Activated T-cell treated with anti-CD3 and anti-CD28 coated beads, Interleukin-2, amount 50 U/mL, for 24 hours (primary cell): ENCODE measurements at regions not wholly inside any gene's neighbourhood (a gene's known extent, or its start where the extent isn't known, plus 50 kb on each side); places are given as distances from the start of the nearest gene placed in this dataset.
"Not testable (repeated sequence)": the region's sequence is repeated elsewhere in the genome, so short reads cannot be mapped to it uniquely, and the experiment has no call there.

Source experiments
- DNase-seq: peaks from one replicate; pipeline ENCODE4 v3.0.0-alpha.2; 2020
- H3K27ac Mint-ChIP-seq: 2 replicates; pipeline ENCODE4 v1.8.0; 2020; ENCODE audit warnings: mild to moderate bottlenecking, mixed read lengths
- H3K27me3 Mint-ChIP-seq: 2 replicates; pipeline ENCODE4 v1.8.0; 2020; ENCODE audit warnings: mixed read lengths
- H3K36me3 Mint-ChIP-seq: 2 replicates; pipeline ENCODE4 v1.8.0; 2020; ENCODE audit warnings: low read depth, mixed read lengths
- H3K4me1 Mint-ChIP-seq: 2 replicates; pipeline ENCODE4 v1.8.0; 2020; ENCODE audit warnings: low read depth, mixed read lengths
- H3K4me3 Mint-ChIP-seq: 2 replicates; pipeline ENCODE4 v1.8.0; 2020; ENCODE audit warnings: mild to moderate bottlenecking, moderate library complexity, mixed read lengths
- H3K9me3 Mint-ChIP-seq: 2 replicates; pipeline ENCODE4 v1.8.0; 2020; ENCODE audit warnings: mixed read lengths

DNA sequence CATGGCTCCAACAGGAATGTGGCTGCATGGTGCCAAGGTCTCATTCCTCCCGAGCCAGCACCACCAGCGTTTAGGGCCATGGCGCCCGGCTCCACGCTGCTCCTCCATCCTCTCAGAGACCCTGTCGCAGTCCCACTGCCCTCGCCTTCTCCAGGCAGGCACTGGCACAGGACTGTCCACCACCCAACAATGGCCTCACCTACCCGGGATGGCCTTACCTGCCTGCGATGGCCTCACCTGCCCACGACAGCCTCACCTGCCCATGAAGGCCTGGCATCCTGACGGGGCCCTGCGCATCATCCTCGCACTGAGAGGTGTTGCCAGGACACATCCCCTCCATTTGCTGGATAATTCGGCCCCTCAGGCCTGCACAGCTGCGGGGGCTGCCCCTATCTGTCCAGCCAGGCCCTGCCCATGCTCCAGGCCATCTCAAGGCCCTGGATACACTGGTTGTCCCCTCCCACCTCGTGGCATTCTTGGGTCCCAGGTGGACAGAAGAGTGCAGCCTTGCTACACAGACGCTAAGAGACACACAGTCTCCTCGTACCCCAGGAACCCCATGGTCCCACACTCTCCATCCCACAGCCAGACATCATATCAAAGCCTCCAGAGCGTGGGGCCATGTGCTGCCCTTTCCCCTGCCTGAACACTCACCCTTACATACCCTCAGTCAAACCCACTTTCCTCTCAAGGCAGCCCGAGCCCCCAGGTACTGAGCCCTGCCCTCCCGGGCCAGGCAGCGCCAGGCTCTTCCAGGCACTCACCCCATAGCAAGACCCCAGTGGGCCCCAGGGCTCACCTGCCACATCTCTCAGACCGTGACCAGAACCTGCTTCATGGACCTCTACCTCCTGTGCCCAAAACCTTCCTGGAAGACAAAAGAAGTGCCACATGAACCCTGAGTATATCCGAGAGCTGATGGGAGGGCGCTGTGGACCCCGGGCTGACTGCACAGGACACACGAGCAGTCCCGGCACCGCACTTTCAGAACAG is 268.6 kb downstream of the EIPR1 start:
- no peak overlapping the region for H3K27ac Mint-ChIP-seq
- no peaks in the 10 kb centered on the region for H3K4me1 Mint-ChIP-seq
- H3K27me3 Mint-ChIP-seq: no peaks in the 10 kb centered on the region
- H3K4me3 Mint-ChIP-seq: no peak overlapping the region
- H3K36me3 Mint-ChIP-seq: no peaks in the 10 kb centered on the region
- DNase-seq: no peak
- H3K9me3 Mint-ChIP-seq: peaks cover 6% of the 10 kb centered on the region

DNA sequence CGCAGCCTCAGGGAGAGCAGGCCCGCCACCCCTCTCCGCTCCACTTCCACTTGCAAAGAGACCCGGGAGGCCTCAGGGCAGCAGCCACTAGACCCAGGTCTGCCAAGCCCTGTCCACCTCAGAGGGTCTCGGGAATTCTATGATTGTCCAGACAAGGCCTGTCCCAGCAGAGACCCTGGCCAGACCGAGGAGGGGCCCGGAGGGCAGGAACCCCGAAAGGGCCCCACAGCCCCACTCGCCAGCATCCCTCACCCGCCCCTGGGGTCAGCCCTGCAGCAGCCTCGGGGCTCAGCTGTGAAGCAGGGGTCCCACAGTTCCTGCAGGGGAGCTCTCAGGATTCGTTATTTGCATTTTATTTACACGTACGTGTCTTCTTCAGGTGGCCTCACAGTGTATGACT is 269.5 kb downstream of the EIPR1 start:
- Mint-ChIP-seq H3K9me3 (peaks cover 6% of the 10 kb centered on the region), H3K4me3 (no peak overlapping the region), H3K27me3 (no peaks in the 10 kb centered on the region), H3K27ac (no peak overlapping the region), H3K36me3 (no peaks in the 10 kb centered on the region), H3K4me1 (no peaks in the 10 kb centered on the region)
- no peak for DNase-seq

DNA sequence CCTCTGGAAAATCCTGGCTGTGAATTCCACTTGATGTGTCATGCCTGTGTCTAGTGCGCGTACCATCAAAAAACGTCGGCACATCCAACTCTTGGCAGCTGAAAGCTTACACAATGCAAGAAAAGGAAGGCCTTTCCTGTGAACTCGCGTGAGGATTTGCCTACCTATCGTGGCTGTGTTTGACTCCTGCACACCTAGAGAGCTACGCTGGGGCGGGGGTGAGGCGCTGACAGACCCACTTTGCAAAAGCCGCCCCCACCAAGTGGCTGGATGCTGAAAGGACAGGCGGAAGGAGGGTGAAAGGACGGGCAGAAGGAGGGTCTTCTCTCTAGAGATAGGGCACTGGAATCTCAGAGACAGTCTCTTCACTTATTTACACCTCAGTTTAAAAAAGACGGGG is 270.1 kb downstream of the EIPR1 start:
- H3K9me3 Mint-ChIP-seq: peaks cover 6% of the 10 kb centered on the region
- no peak overlapping the region for H3K27ac Mint-ChIP-seq
- no peak overlapping the region for H3K4me3 Mint-ChIP-seq
- H3K27me3 Mint-ChIP-seq: no peaks in the 10 kb centered on the region
- no peaks in the 10 kb centered on the region for H3K4me1 Mint-ChIP-seq
- H3K36me3 Mint-ChIP-seq: no peaks in the 10 kb centered on the region
- DNase-seq: no peak

DNA sequence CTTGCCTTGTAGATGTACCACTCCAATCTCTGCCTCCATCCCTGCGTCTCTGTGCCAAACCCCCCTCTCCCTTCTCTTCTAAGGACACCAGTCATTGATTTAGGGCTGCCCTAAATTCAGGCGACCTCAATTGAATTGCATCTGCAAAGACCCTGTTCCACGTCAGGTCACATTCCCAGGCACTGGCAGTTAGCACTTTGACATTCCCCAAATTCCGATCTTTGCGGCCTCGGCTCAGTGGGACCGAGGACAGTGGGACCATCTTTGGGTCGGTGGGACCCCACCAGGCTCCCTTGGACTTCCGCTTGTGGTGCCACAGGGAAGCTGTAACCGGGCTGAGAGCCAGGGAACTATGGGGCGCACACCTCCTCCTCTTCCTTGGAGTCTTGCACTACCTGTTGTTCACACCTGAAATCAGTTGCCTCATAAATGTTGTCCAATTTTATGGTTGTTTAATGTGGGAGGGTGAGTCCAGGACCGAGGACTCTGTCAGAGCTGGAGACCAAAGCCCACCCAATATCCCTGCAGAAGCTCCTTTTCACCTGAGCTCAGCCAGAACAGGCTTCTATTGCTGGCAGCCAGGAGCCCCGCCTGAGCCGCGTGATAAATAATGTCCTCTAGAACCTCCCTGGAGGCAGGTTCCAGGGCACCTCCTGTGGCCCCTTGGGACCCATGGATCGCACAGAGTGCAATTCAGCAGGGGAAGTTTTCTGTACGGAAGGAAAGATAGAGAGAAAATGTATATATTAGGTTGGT is 271.6 kb downstream of the EIPR1 start:
- Mint-ChIP-seq H3K4me3 (no peak overlapping the region), H3K36me3 (no peaks in the 10 kb centered on the region), H3K9me3 (peaks cover 6% of the 10 kb centered on the region)

DNA sequence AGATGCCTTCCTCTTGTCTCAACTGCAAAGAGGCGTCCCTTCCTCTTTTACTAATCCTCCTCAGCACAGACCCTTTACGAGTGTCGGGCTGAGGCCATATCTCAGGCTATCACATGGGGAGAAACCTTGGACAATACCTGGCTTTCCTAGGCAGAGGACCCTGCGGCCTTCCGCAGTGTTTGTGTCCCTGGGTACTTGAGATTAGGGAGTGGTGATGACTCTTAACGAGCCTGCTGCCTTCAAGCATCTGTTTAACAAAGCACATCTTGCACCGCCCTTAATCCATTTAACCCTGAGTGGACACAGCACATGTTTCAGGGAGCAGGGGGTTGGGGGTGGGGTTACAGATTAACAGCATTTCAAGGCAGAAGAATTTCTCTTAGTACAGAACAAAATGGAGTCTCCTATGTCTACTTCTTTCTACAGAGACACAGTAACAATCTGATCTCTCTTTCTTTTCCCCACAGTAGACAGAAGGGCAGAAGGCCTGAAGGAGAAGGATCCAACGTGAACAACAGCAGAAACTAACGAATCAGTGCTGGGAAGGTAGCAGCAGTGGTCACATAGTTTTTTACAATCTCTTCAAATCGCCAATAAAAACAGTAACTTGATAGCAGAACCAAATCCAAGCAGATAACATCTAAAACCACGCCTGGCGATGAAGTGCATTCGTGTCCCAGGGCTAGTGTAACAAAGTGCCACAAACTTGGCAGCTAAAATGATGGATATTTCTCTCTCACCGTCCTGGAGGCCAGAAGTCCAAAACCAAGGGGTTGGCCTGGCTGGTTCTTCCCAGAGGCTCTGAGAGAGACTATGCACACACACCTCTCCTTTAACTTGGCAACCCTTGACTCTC is 272.4 kb downstream of the EIPR1 start:
- H3K4me1 Mint-ChIP-seq, DNase-seq, H3K4me3 Mint-ChIP-seq, H3K36me3 Mint-ChIP-seq, H3K9me3 Mint-ChIP-seq, H3K27me3 Mint-ChIP-seq, H3K27ac Mint-ChIP-seq: not testable (repeated sequence)

More for the DNA sequence above, 271.6 kb downstream of the EIPR1 start:
- Mint-ChIP-seq H3K4me1 (no peaks in the 10 kb centered on the region), H3K27me3 (no peaks in the 10 kb centered on the region), H3K27ac (no peak overlapping the region)
- no peak for DNase-seq

DNA sequence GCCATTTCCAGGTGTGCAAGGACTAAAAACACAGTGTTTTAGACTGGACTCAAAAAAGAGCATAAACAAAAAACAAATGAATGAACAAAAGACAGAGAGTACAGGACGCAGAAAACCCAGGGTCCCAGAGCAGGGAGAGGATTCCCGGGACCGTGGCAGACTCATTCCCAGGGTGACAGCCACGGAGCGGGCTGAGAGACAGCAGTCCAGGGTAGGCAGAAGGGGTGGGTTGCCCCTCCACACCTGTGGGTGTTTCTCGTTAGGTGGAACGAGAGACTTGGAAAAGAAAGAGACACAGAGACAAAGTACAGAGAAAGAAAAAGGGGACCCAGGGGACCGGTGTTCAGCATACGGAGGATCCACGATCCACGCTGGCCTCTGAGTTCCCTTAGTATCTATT is 273.4 kb downstream of the EIPR1 start:
- H3K36me3 Mint-ChIP-seq: no peaks in the 10 kb centered on the region
- H3K27ac Mint-ChIP-seq: no peak overlapping the region
- H3K9me3 Mint-ChIP-seq: no peaks in the 10 kb centered on the region
- peaks cover 2% of the 10 kb centered on the region for H3K4me1 Mint-ChIP-seq
- H3K4me3 Mint-ChIP-seq: no peak overlapping the region
- DNase-seq: no peak
- peaks cover 3% of the 10 kb centered on the region for H3K27me3 Mint-ChIP-seq

DNA sequence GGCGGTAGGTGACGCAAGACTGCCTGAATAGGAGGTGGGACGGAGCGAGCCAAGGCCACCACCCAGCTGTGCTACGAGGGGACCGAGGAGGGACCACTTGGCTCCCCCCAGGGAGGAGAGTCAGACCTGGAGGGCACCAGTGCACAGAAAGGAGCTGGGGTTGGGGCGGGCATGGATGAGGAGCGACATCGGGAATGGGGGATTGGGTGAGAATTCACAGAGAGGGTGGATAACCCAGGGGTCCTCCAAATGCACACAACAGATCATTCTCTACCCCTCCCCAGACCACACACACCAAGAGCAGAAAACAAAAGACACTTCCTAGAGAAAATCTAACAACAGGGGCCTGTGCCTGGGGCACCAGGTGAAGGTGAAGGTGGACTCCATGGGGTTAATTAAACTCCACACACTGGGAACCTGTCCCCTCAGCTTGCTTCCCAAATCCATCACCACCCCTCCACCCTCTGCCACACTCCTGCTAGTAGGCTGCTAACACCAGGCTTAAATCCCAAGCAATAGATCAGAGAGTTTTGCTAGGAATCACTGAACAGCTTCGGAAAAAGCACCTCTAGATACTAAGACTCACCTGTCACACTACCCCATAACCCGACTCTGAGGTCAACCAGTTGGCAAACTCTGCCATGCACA is 274.6 kb downstream of the EIPR1 start:
- Mint-ChIP-seq H3K4me1 (peaks cover 2% of the 10 kb centered on the region), H3K27me3 (peaks cover 13% of the 10 kb centered on the region)

DNA sequence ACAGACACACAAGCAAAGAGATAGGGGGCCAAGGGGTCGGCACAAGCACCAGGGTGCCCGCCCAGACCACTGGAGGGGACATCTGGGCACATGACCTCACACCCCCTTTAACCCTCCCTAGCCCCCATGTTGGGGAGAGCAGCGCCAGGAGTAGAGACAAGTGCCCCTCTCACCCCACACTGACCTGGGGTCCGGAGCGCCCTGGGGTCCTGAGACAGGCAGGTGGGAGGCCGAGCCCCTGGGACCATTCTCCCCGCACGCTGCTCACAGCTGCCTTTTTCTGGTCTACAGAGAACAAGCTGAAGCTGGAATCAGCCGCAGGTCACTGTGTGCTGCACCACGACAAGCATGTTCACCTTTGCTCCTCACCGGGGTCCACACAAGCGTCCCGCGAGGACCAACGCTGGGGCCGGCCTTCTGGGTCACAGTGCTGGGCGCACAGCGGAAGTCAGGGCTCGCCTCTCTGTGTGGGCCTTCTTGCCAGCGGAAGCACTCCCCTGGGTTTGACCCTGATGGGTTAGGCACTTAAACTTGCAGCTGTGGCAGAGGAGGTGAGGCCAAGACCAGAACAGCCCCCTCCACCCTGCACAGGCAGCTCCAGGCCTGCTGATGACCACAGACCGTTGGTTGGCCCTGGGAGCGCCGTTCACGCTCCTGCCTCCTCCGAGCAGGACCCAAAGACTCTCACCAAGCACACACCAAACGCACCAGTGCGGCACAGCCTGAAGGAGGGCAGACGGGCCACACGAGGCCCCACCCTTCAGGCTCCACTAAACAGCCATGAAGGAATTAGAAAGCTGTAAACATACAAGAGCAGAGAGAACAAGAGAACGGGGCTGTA is 275.3 kb downstream of the EIPR1 start:
- DNase-seq: no peak
- H3K27ac Mint-ChIP-seq: no peak overlapping the region
- no peak overlapping the region for H3K4me3 Mint-ChIP-seq
- H3K4me1 Mint-ChIP-seq: peaks cover 2% of the 10 kb centered on the region
- no peaks in the 10 kb centered on the region for H3K9me3 Mint-ChIP-seq
- no peaks in the 10 kb centered on the region for H3K36me3 Mint-ChIP-seq
- H3K27me3 Mint-ChIP-seq: peaks cover 13% of the 10 kb centered on the region

More for the DNA sequence above, 274.6 kb downstream of the EIPR1 start:
- Mint-ChIP-seq H3K4me3 (no peak overlapping the region), H3K36me3 (no peaks in the 10 kb centered on the region), H3K27ac (no peak overlapping the region), H3K9me3 (no peaks in the 10 kb centered on the region)
- no peak for DNase-seq

DNA sequence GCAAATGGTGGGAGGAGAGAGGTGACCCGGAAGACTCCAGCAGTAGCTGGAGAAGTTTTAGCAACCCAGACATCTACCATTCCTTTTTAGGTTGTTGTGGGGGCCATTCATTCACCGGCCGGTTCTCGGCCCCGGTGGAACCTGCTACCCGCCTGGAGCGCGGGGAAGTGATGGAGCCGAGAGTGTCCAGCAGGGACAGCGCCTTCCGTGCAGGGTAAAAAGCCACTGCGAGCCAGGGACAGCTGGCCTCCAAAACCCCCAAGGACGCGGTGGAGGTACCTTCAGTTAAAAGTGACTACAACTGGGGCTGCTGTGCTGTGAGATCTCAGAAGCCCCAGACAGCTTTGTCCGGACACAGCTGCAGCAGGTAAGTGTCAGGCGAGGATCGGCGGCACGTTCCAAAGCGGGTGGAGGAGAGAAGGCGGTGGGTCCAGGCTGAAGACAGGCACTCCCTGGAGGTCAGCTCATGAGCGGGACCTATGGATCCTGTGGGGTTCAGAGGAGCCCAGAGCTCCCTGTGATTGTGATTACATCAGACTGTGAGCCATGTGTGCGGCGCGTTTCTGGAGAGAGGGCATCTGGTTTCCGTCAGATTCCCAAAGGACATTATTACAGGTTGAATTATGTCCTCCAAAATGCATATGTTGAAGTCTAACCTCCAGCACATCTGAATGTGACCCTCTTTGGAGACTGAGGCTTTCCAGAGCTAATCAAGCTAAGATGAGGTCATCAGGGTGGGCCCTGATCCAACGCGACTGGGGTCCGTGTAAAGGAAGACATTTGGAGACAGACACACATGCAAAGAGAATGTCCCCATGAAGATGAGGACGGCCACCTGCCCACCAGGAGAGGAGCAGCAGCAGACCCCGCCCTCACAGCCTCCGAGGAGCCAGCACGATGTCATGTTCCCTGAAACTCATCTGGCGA is 276.3 kb downstream of the EIPR1 start:
- no peaks in the 10 kb centered on the region for H3K9me3 Mint-ChIP-seq
- H3K36me3 Mint-ChIP-seq: no peaks in the 10 kb centered on the region
- DNase-seq: no peak
- no peak overlapping the region for H3K27ac Mint-ChIP-seq
- peaks cover 2% of the 10 kb centered on the region for H3K4me1 Mint-ChIP-seq
- no peak overlapping the region for H3K4me3 Mint-ChIP-seq
- peaks cover 14% of the 10 kb centered on the region for H3K27me3 Mint-ChIP-seq

DNA sequence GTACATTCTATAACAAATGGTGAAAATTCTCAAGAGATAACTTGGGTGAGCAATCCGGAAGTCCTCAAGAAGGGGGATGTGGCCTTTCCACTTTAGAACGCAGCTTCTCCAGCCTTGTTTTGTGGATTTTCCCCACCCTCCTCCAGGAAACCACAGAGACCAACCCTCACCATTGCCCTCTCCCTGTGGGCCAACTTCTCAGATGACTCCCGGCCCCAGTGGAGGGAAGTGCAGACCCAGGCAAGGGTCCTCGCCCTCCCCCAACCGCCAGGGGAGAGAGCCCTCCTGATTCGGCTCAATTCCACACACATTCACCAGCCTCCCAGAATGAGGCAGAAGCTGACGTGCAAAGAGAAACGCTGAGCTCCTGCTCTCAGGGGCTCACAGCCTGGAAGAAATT is 277.2 kb downstream of the EIPR1 start:
- peaks cover 19% of the 10 kb centered on the region for H3K27me3 Mint-ChIP-seq
- no peak overlapping the region for H3K4me3 Mint-ChIP-seq
- H3K9me3 Mint-ChIP-seq: no peaks in the 10 kb centered on the region
- H3K4me1 Mint-ChIP-seq: peaks cover 2% of the 10 kb centered on the region
- H3K36me3 Mint-ChIP-seq: no peaks in the 10 kb centered on the region
- no peak for DNase-seq
- no peak overlapping the region for H3K27ac Mint-ChIP-seq

DNA sequence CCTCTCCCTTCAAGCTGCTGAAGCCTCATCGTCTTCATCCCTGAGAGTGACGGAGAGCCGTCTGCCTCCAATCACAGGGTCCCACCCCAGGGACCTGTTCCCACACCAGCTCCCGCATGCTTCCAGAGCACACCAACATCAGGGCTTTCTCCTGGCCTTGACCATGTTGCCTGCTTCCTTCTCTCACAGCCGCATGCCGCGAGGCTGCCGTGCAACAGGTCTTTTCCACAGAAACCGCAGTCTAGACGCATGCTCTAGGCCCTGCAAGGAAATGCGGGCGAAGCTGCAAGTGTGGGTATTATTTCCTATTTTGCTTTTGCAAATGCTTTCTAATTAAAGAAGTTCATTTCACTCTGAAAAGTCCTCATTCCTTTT is 277.8 kb downstream of the EIPR1 start:
- Mint-ChIP-seq H3K27me3 (peaks cover 25% of the 10 kb centered on the region), H3K36me3 (no peaks in the 10 kb centered on the region), H3K4me3 (no peak overlapping the region), H3K4me1 (peaks cover 2% of the 10 kb centered on the region), H3K9me3 (no peaks in the 10 kb centered on the region), H3K27ac (no peak overlapping the region)
- DNase-seq: no peak

DNA sequence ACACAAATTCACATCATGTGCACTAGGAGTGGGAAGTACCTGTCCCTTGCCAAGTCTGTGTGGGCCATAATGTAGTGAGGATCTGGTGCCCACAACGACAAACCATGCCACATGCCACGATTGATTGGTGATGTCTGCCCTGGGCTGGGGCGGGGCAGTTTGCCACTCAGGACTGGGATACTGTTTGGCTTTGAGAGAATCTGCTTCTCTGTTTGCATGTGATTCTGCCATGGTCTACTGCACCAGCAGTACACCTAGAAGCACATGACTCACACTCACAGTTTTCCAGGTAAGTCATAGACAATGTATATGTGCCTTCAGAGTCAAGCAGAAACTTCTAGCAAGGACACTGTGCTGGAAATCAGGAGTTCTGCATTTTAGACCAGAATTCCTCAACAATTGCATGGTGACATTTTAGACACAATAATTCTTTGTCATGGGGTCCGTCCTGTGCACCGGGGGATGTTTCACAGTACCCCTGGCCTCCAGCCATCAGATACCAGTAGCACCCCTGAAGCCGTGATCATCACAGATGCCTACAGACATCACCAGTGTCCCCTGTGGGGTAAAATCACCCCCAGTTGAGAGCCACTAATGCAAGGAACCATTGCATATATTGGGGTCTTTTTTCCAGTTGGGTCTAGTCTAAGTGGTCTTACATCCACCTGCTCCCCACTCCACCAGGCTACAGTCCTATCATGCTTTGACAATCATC is 278.3 kb downstream of the EIPR1 start:
- H3K4me3 Mint-ChIP-seq: no peak overlapping the region
- H3K27ac Mint-ChIP-seq: no peak overlapping the region
- DNase-seq: no peak
- no peaks in the 10 kb centered on the region for H3K36me3 Mint-ChIP-seq
- H3K4me1 Mint-ChIP-seq: peaks cover 2% of the 10 kb centered on the region
- peaks cover 28% of the 10 kb centered on the region for H3K27me3 Mint-ChIP-seq
- no peaks in the 10 kb centered on the region for H3K9me3 Mint-ChIP-seq
